H9 (cell line): ENCODE measurements at regions not wholly inside any gene's neighbourhood (a gene's known extent, or its start where the extent isn't known, plus 50 kb on each side); places are given as distances from the start of the nearest gene placed in this dataset.

Source experiments
- DNase-seq: peaks from one replicate; pipeline ENCODE4 v3.0.0-alpha.2; 2017
- H2AFZ ChIP-seq: one replicate; pipeline ENCODE4 v1.6.1; 2013; ENCODE audit warnings: mild to moderate bottlenecking, low read length, control low read depth, moderate library complexity
- H2AK5ac ChIP-seq: 2 replicates; pipeline ENCODE4 v1.6.1; 2013; ENCODE audit warnings: low read length, control low read depth, mixed read lengths; ENCODE audit not compliant: insufficient read length
- H2BK120ac ChIP-seq: one replicate; pipeline ENCODE4 v1.6.1; 2013; ENCODE audit warnings: low read depth, mild to moderate bottlenecking, low read length, control low read depth, inconsistent platforms; ENCODE audit not compliant: poor library complexity, severe bottlenecking
- H2BK12ac ChIP-seq: 2 replicates; pipeline ENCODE4 v1.6.1; 2013; ENCODE audit warnings: low read length, control low read depth, mixed read lengths, low read depth; ENCODE audit not compliant: insufficient read length
- H2BK15ac ChIP-seq: 2 replicates; pipeline ENCODE4 v1.6.1; 2013; ENCODE audit warnings: low read depth, low read length, control low read depth
- H2BK20ac ChIP-seq: one replicate; pipeline ENCODE4 v1.6.1; 2013; ENCODE audit warnings: low read depth, mild to moderate bottlenecking, low read length, control low read depth, inconsistent platforms; ENCODE audit not compliant: poor library complexity, severe bottlenecking
- H2BK5ac ChIP-seq: 2 replicates; pipeline ENCODE4 v1.6.1; 2013; ENCODE audit warnings: low read length, control low read depth, mixed read lengths; ENCODE audit not compliant: insufficient read length
- H3K14ac ChIP-seq: 2 replicates; pipeline ENCODE4 v1.6.1; 2013; ENCODE audit warnings: low read length, control low read depth; ENCODE audit not compliant: insufficient read depth
- H3K18ac ChIP-seq: 2 replicates; pipeline ENCODE4 v1.6.1; 2013; ENCODE audit warnings: low read depth, mild to moderate bottlenecking, mixed read lengths, low read length, control low read depth; ENCODE audit not compliant: insufficient read length
- H3K23ac ChIP-seq: 2 replicates; pipeline ENCODE4 v1.6.1; 2013; ENCODE audit warnings: low read length, control low read depth, mixed read lengths, low read depth; ENCODE audit not compliant: insufficient read length
- H3K23me2 ChIP-seq: 2 replicates; pipeline ENCODE4 v1.6.1; 2013; ENCODE audit warnings: low read depth, mild to moderate bottlenecking, mixed read lengths, low read length, control low read depth; ENCODE audit not compliant: insufficient read length, poor library complexity, severe bottlenecking
- H3K27ac ChIP-seq: 2 replicates; pipeline ENCODE4 v1.5.1; 2013; ENCODE audit warnings: low read length, control low read depth, mixed read lengths, low read depth; ENCODE audit not compliant: insufficient read length
- H3K27me3 ChIP-seq: 2 replicates; pipeline ENCODE4 v1.6.1; 2013; ENCODE audit warnings: low read length, control low read depth, inconsistent platforms; ENCODE audit not compliant: insufficient read depth
- H3K4ac ChIP-seq: 2 replicates; pipeline ENCODE4 v1.6.1; 2013; ENCODE audit warnings: low read depth, mild to moderate bottlenecking, control low read depth, inconsistent platforms, low read length, moderate library complexity
- H3K4me1 ChIP-seq: 2 replicates; pipeline ENCODE4 v1.6.1; 2013; ENCODE audit warnings: low read length, control low read depth, inconsistent platforms; ENCODE audit not compliant: insufficient read depth
- H3K4me2 ChIP-seq: 2 replicates; pipeline ENCODE4 v1.6.1; 2013; ENCODE audit warnings: low read length, control low read depth, mixed read lengths; ENCODE audit not compliant: insufficient read length, insufficient read depth
- H3K56ac ChIP-seq: 2 replicates; pipeline ENCODE4 v1.6.1; 2013; ENCODE audit warnings: low read depth, mild to moderate bottlenecking, mixed read lengths, low read length, control low read depth; ENCODE audit not compliant: insufficient read length
- H3K79me1 ChIP-seq: 2 replicates; pipeline ENCODE4 v1.6.1; 2013; ENCODE audit warnings: low read depth, mild to moderate bottlenecking, moderate library complexity, low read length, control low read depth, inconsistent platforms; ENCODE audit not compliant: insufficient read depth, poor library complexity, severe bottlenecking
- H3K79me2 ChIP-seq: 2 replicates; pipeline ENCODE4 v1.6.1; 2013; ENCODE audit warnings: low read length, control low read depth, inconsistent platforms; ENCODE audit not compliant: insufficient read depth
- H3K9ac ChIP-seq: 2 replicates; pipeline ENCODE4 v1.6.1; 2013; ENCODE audit warnings: low read length, control low read depth, mixed read lengths; ENCODE audit not compliant: insufficient read length; ENCODE audit errors: extremely low read depth
- H3K9me3 ChIP-seq: one replicate; pipeline ENCODE4 v1.6.1; 2013; ENCODE audit warnings: low read depth, low read length, inconsistent platforms; ENCODE audit not compliant: control insufficient read depth
- H3T11ph ChIP-seq: one replicate; pipeline ENCODE4 v1.6.1; 2013; ENCODE audit warnings: mild to moderate bottlenecking, low read length, control low read depth, inconsistent platforms
- H4K20me1 ChIP-seq: one replicate; pipeline ENCODE4 v1.6.1; 2013; ENCODE audit not compliant: control insufficient read depth, insufficient read length, insufficient read depth
- H4K5ac ChIP-seq: 2 replicates; pipeline ENCODE4 v1.6.1; 2013; ENCODE audit warnings: low read depth, mild to moderate bottlenecking, mixed read lengths, low read length, control low read depth; ENCODE audit not compliant: insufficient read length
- H4K8ac ChIP-seq: replicated peaks from 2 replicates; pipeline ENCODE4 v1.6.1; 2013; ENCODE audit warnings: low read length, control low read depth, mixed read lengths, low read depth; ENCODE audit not compliant: insufficient read length
- H4K91ac ChIP-seq: 2 replicates; pipeline ENCODE4 v1.6.1; 2013; ENCODE audit warnings: low read depth, mild to moderate bottlenecking, moderate library complexity, mixed read lengths, low read length, control low read depth; ENCODE audit not compliant: insufficient read length
- H3K27ac Mint-ChIP-seq, 3 experiments: 2 replicates in 2 of 3; 3 replicates in 1 of 3; pipeline ENCODE4 v1.8.0; 2020 to 2021; ENCODE audit warnings: mixed read lengths in 3 of 3, mild to moderate bottlenecking in 1 of 3, moderate library complexity in 1 of 3
- H3K27me3 Mint-ChIP-seq: 2 replicates; pipeline ENCODE4 v1.8.0; 2021; ENCODE audit warnings: low read depth, mild to moderate bottlenecking, moderate library complexity, mixed read lengths
- H3K36me3 Mint-ChIP-seq, 3 experiments: 2 replicates in 2 of 3; 3 replicates in 1 of 3; pipeline ENCODE4 v1.8.0; 2020 to 2021; ENCODE audit warnings: low read depth in 3 of 3, mixed read lengths in 3 of 3; ENCODE audit not compliant: insufficient read depth in 1 of 3
- H3K4me1 Mint-ChIP-seq, 2 experiments: 2 replicates each; pipeline ENCODE4 v1.8.0; 2020; ENCODE audit warnings: mixed read lengths in 2 of 2
- H3K4me3 Mint-ChIP-seq, 2 experiments: 2 replicates in 1 of 2; 3 replicates in 1 of 2; pipeline ENCODE4 v1.8.0; 2020 to 2021; ENCODE audit warnings: mild to moderate bottlenecking in 2 of 2, mixed read lengths in 2 of 2, moderate library complexity in 1 of 2
- H3K9me3 Mint-ChIP-seq, 2 experiments: 2 replicates in 1 of 2; 3 replicates in 1 of 2; pipeline ENCODE4 v1.8.0; 2020; ENCODE audit warnings: mild to moderate bottlenecking in 2 of 2, mixed read lengths in 2 of 2, moderate library complexity in 1 of 2
- CTCF ChIP-seq: fragments of 200-600 bp; sonication (generic); conservative IDR thresholded peaks from 3 replicates; pipeline ENCODE4 v1.8.0; 2021; ENCODE audit warnings: antibody characterized with exemption, mild to moderate bottlenecking
- WGBS: extraction: QIAGEN DNeasy Blood & Tissue Kit; methylation state at CpG from one replicate; pipeline ENCODE4 v1.1.7; 2013; ENCODE audit warnings: missing lambda C conversion rate, low lambda C conversion rate, mixed read lengths; ENCODE audit not compliant: insufficient read length; ENCODE audit errors: extremely low coverage; 5-methylcytosine and 5-hydroxymethylcytosine counted together

GRCh38 chr4:64518600-64518999, 109.3 kb upstream of the TECRL start:
- Histone ChIP-seq H3K56ac (no peak overlapping the region), H2AFZ (no peak overlapping the region), H2BK120ac (no peak overlapping the region), H2BK12ac (no peak overlapping the region), H3K23ac (no peak overlapping the region), H3K4me2 (no peak overlapping the region), H3K18ac (no peak overlapping the region), H3K27me3 (no peaks in the 10 kb centered on the region), H3K79me2 (no peaks in the 10 kb centered on the region), H4K5ac (no peak overlapping the region), H3K9me3 (no peaks in the 10 kb centered on the region), H3T11ph (no peak overlapping the region), H4K8ac (no peak overlapping the region), H3K14ac (no peak overlapping the region), H4K20me1 (no peaks in the 10 kb centered on the region), H3K9ac (no peak overlapping the region), H2AK5ac (no peak overlapping the region), H4K91ac (no peak overlapping the region), H2BK15ac (no peak overlapping the region), H2BK5ac (no peak overlapping the region), H3K23me2 (no peaks in the 10 kb centered on the region), H3K4me1 (no peaks in the 10 kb centered on the region), H3K4ac (no peak overlapping the region), H3K79me1 (no peaks in the 10 kb centered on the region), H2BK20ac (no peak overlapping the region), H3K27ac (no peak overlapping the region)
- Mint-ChIP-seq H3K4me3 (no peak overlapping the region), H3K27ac (no peak overlapping the region), H3K9me3 (peaks cover 0 to 2% of the 10 kb centered on the region in 2 experiments; a peak in 1 of 5 replicates), H3K36me3 (no peaks in the 10 kb centered on the region), H3K4me1 (peaks cover 0 to 9% of the 10 kb centered on the region in 2 experiments; a peak in 3 of 4 replicates), H3K27me3 (no peaks in the 10 kb centered on the region)
- TF ChIP-seq CTCF, result no peak
- no CpG with 5 or more reads among the region's 3 CpGs for WGBS
- no peak for DNase-seq
